K562 (cell line): ENCODE measurements at regions not wholly inside any gene's neighbourhood (a gene's known extent, or its start where the extent isn't known, plus 50 kb on each side); places are given as distances from the start of the nearest gene placed in this dataset.

Source experiments
- ATAC-seq: fragments of 200-7000 bp; cut with Tn5 transposase; 3 replicates; pipeline ENCODE4 v1.9.1; 2020; ENCODE audit warnings: moderate library complexity
- BruUV-seq: library from RNA; stranded (reverse); fragments of 400-500 nt; replicated peaks from 2 replicates; lab custom pipeline; 2021; lab: Mats Ljungman, UMichigan
- CTCF ChIA-PET: fragments of 300-600 bp; formaldehyde crosslinking; extraction: SDS; loops from one replicate; lab custom pipeline; 2021; ENCODE audit warnings: low intra/inter-chr PET ratio; lab: Yijun Ruan, JAX
- POLR2A ChIA-PET: fragments of 300-600, 350-650 bp; sonication (Branson Sonifier 250); formaldehyde crosslinking; extraction: SDS; loops from one replicate; lab custom pipeline; 2021; ENCODE audit warnings: antibody characterized with exemption, inconsistent platforms; lab: Yijun Ruan, JAX
- DNase-seq, 4 experiments: peaks; one replicate each; pipeline versions ENCODE4 v3.0.0 to v3.0.0-alpha.2; 2011 to 2018; ENCODE audit warnings: low spot score in 3 of 4, mixed read lengths in 3 of 4; ENCODE audit errors: extremely low read depth in 1 of 4
- FAIRE-seq: peaks from 2 replicates; lab custom pipeline; 2011; peaks lifted over from hg19 to GRCh38; lab: Jason Lieb, UNC
- H2AFZ ChIP-seq: 2 replicates; pipeline ENCODE4 v1.6.0; 2011; ENCODE audit warnings: low read depth, low read length, control low read depth, inconsistent platforms
- H3K27ac ChIP-seq: fragments of 200-600 bp; 3 replicates; pipeline ENCODE4 v1.8.0; 2011; ENCODE audit warnings: low read depth, mild to moderate bottlenecking, control low read depth, inconsistent platforms, low read length, moderate library complexity, mixed read lengths; ENCODE audit errors: extremely low read depth
- H3K27me3 ChIP-seq, 2 experiments: fragments of 300-600 bp in 1 of 2; 2 replicates in 1 of 2; 3 replicates in 1 of 2; pipeline versions ENCODE4 v1.6.0 to v1.8.0; 2011; ENCODE audit warnings: inconsistent platforms in 2 of 2, low read length in 2 of 2, mild to moderate bottlenecking in 1 of 2, mixed read lengths in 1 of 2, moderate library complexity in 1 of 2; ENCODE audit not compliant: control insufficient read depth in 2 of 2, insufficient read depth in 2 of 2
- H3K36me3 ChIP-seq: fragments of 300-600 bp; 3 replicates; pipeline ENCODE4 v1.8.0; 2011; ENCODE audit warnings: mild to moderate bottlenecking, low read length, inconsistent platforms; ENCODE audit not compliant: control insufficient read depth, insufficient read depth
- H3K4me1 ChIP-seq, 2 experiments: fragments of 200-600 bp in 1 of 2; replicated peaks in 1 of 2; 2 replicates in 1 of 2; 3 replicates in 1 of 2; pipeline versions ENCODE4 v1.5.1 to v1.8.0; 2011; ENCODE audit warnings: inconsistent platforms in 2 of 2, low read length in 2 of 2, mild to moderate bottlenecking in 1 of 2, mixed read lengths in 1 of 2, moderate library complexity in 1 of 2; ENCODE audit not compliant: control insufficient read depth in 2 of 2, insufficient read depth in 2 of 2
- H3K4me2 ChIP-seq: 2 replicates; pipeline ENCODE4 v1.6.1; 2011; ENCODE audit warnings: low read length, control low read depth, inconsistent platforms, mixed read lengths; ENCODE audit not compliant: insufficient read depth
- H3K4me3 ChIP-seq: fragments of 200-600 bp; sonication (generic), shearing (Covaris generic); 2 replicates; pipeline ENCODE4 v1.5.1; 2016; ENCODE audit warnings: control low read depth, inconsistent platforms
- H3K79me2 ChIP-seq: fragments of 200-600 bp; 3 replicates; pipeline ENCODE4 v1.8.0; 2011; ENCODE audit warnings: low read length, inconsistent platforms; ENCODE audit not compliant: control insufficient read depth, insufficient read depth
- H3K9ac ChIP-seq, 2 experiments: 2 replicates each; pipeline versions ENCODE4 v1.6.0 to v1.6.1; 2011; ENCODE audit warnings: low read depth in 2 of 2, low read length in 2 of 2, control low read depth in 1 of 2, inconsistent platforms in 1 of 2, mild to moderate bottlenecking in 1 of 2, mixed read lengths in 1 of 2; ENCODE audit not compliant: insufficient read depth in 1 of 2
- H3K9me1 ChIP-seq: one replicate; pipeline ENCODE4 v1.6.0; 2011; ENCODE audit warnings: inconsistent platforms, mild to moderate bottlenecking, low read length, moderate library complexity; ENCODE audit not compliant: control insufficient read depth, insufficient read depth
- H3K9me3 ChIP-seq: replicated peaks from 2 replicates; pipeline ENCODE4 v1.5.1; 2011; ENCODE audit warnings: low read depth, low read length, inconsistent platforms; ENCODE audit not compliant: control insufficient read depth, insufficient read depth
- H4K20me1 ChIP-seq: replicated peaks from 2 replicates; pipeline ENCODE4 v1.6.1; 2011; ENCODE audit warnings: low read length, inconsistent platforms, mixed read lengths; ENCODE audit not compliant: control insufficient read depth, insufficient read depth
- CBX3 ChIP-seq, 2 experiments: IDR thresholded peaks; 1 replicate in 1 of 2; 2 replicates in 1 of 2; pipeline ENCODE4 v1.6.1; 2012; ENCODE audit warnings: inconsistent platforms in 2 of 2, low read length in 2 of 2, borderline replicate concordance in 1 of 2, control low read depth in 1 of 2
- ETV6 ChIP-seq, 3 experiments: fragments of 150-350 bp in 1 of 3; sonication (generic) in 1 of 3; formaldehyde crosslinking in 1 of 3; IDR thresholded peaks; 2 replicates each; pipeline versions ENCODE4 v1.6.1 to v1.8.0; 2014 to 2022; ENCODE audit warnings: borderline replicate concordance in 2 of 3, low read depth in 2 of 3, antibody characterized with exemption in 1 of 3, low read length in 1 of 3, mild to moderate bottlenecking in 1 of 3, missing genetic modification reagents in 1 of 3
- FUS ChIP-seq: fragments of 200-400 bp; formaldehyde crosslinking; optimal IDR thresholded peaks from 2 replicates; pipeline ENCODE3; 2017; ENCODE audit warnings: low read depth, low read length
- POLR2H ChIP-seq: IDR thresholded peaks from 2 replicates; pipeline ENCODE4 v1.6.1; 2016; ENCODE audit warnings: missing genetic modification characterization, low read depth, mild to moderate bottlenecking, control low read depth, missing compliant biosample characterization, moderate library complexity
- POU5F1 ChIP-seq: fragments of 150-350 bp; IDR thresholded peaks from 2 replicates; pipeline ENCODE4 v1.6.1; 2014; ENCODE audit warnings: borderline replicate concordance, low read length, low read depth, mild to moderate bottlenecking; ENCODE audit not compliant: partially characterized antibody
- PTTG1 ChIP-seq: fragments of 450-650 bp; IDR thresholded peaks from 2 replicates; pipeline ENCODE4 v1.6.1; 2016; ENCODE audit warnings: low read depth, mild to moderate bottlenecking, missing genetic modification characterization, missing compliant biosample characterization
- RCOR1 ChIP-seq, 2 experiments: IDR thresholded peaks; 2 replicates each; pipeline ENCODE4 v1.6.1; 2012; ENCODE audit warnings: low read depth in 2 of 2, low read length in 2 of 2, borderline replicate concordance in 1 of 2, improper control_type of control experiment in 1 of 2
- SMARCE1 ChIP-seq: fragments of 450-650 bp; IDR thresholded peaks from 2 replicates; pipeline ENCODE4 v1.7.1; 2016; ENCODE audit warnings: mild to moderate bottlenecking
- SRSF3 ChIP-seq: fragments of 200-400 bp; formaldehyde crosslinking; IDR thresholded peaks from 2 replicates; pipeline ENCODE4 v1.6.1; 2016; ENCODE audit warnings: mild to moderate bottlenecking, low read length, moderate library complexity; ENCODE audit not compliant: insufficient read depth
- TRIM28 ChIP-seq: fragments of 450-650 bp; IDR thresholded peaks from 2 replicates; pipeline ENCODE4 v1.6.1; 2017
- ZNF780A ChIP-seq: fragments of 250-450 bp; sonication (Bioruptor Pico); IDR thresholded peaks from 2 replicates; pipeline ENCODE4 v1.5.0; 2021; ENCODE audit warnings: mild to moderate bottlenecking
- WGBS: fragments of 100-300 bp; shearing (Covaris generic); methylation state at CpG from one replicate; pipeline ENCODE4 v1.1.6; 2016; ENCODE audit warnings: low coverage, mixed read lengths; ENCODE audit not compliant: insufficient coverage; ENCODE audit errors: missing lambda C conversion rate; 5-methylcytosine and 5-hydroxymethylcytosine counted together
- in situ Hi-C: fragments of 300-500 bp; cut with MboI; formaldehyde crosslinking; loops from 4 replicates; pipeline ENCODE4 v1.15.0; 2018; ENCODE audit warnings: inconsistent platforms, mixed read lengths
- intact Hi-C: fragments of 100-400 bp; cut with micrococcal nuclease; formaldehyde crosslinking; loops from 2 replicates; pipeline ENCODE4 v1.14.2; 2022

GRCh38 chr11:89608234-89608966 is 101.7 kb upstream of the TRIM77 start:
- no peak overlapping the region for H2AFZ ChIP-seq

GRCh38 chr11:89612096-89612495 is 98.0 kb upstream of the TRIM77 start:
- Histone ChIP-seq H3K79me2 (no peaks in the 10 kb centered on the region), H3K9me1 (no peaks in the 10 kb centered on the region), H4K20me1 (no peaks in the 10 kb centered on the region), H3K4me2 (no peak overlapping the region), H3K9ac (no peak overlapping the region), H3K9me3 (no peaks in the 10 kb centered on the region), H3K4me3 (no peak overlapping the region), H3K27me3 (no peaks in the 10 kb centered on the region), H3K4me1 (no peaks in the 10 kb centered on the region), H3K27ac (no peak overlapping the region), H2AFZ (no peak overlapping the region), H3K36me3 (no peaks in the 10 kb centered on the region)
- in situ Hi-C loops (no loop called here), intact Hi-C loops (no loop called here)
- no peak for FAIRE-seq
- no peak for ATAC-seq
- POLR2A ChIA-PET = no interaction called here
- CTCF ChIA-PET = no interaction called here
- TF ChIP-seq SMARCE1 (no peak), POU5F1 (no peak), SRSF3 (no peak), POLR2H (tag) (no peak), ETV6 (IDR thresholded peaks at IDR 0.05; ENCODE audit: borderline replicate concordance in 1 of 2, low read depth in 2 of 2, low read length in 1 of 2) (no peak), ETV6 (CRISPR knock-in tag; IDR thresholded peaks at IDR 0.05; ENCODE audit: borderline replicate concordance) (no peak), PTTG1 (tag) (no peak)
- BruUV-seq = no TSS peak
- DNase-seq = no peak
- WGBS = 0% methylated on average over 4 of the region's 4 CpGs

More at GRCh38 chr11:89608234-89608966, 101.7 kb upstream of the TRIM77 start:
- H4K20me1 ChIP-seq = no peaks in the 10 kb centered on the region
- 0% methylated on average over 4 of the region's 4 CpGs for WGBS
- no peaks in the 10 kb centered on the region for H3K4me1 ChIP-seq
- H3K9me1 ChIP-seq = no peaks in the 10 kb centered on the region
- ATAC-seq = no peak
- no peak for DNase-seq
- H3K4me3 ChIP-seq = no peak overlapping the region
- H3K27ac ChIP-seq = no peak overlapping the region
- FAIRE-seq = no peak
- POLR2A ChIA-PET = no interaction called here
- H3K4me2 ChIP-seq = no peak overlapping the region
- H3K79me2 ChIP-seq = no peaks in the 10 kb centered on the region
- H3K27me3 ChIP-seq = no peaks in the 10 kb centered on the region
- no peaks in the 10 kb centered on the region for H3K36me3 ChIP-seq
- intact Hi-C loops = no loop called here
- in situ Hi-C loops = no loop called here
- TF ChIP-seq CBX3 (IDR thresholded peaks at IDR 0.05; ENCODE audit: borderline replicate concordance in 1 of 2, low read length in 2 of 2) = no peak
- no peak for TF ChIP-seq FUS
- TF ChIP-seq ZNF780A (CRISPR knock-in tag) = no peak
- no peak for TF ChIP-seq RCOR1 (IDR thresholded peaks at IDR 0.05; ENCODE audit: borderline replicate concordance in 1 of 2, low read depth in 2 of 2, low read length in 2 of 2)
- TF ChIP-seq TRIM28 = no peak
- CTCF ChIA-PET = no interaction called here
- H3K9me3 ChIP-seq = no peaks in the 10 kb centered on the region
- no peak overlapping the region for H3K9ac ChIP-seq
- BruUV-seq = no TSS peak
